ENCODE measurements at regions not wholly inside any gene's neighbourhood (a gene's known extent, or its start where the extent isn't known, plus 50 kb on each side); places are given as distances from the start of the nearest gene placed in this dataset.

DNA sequence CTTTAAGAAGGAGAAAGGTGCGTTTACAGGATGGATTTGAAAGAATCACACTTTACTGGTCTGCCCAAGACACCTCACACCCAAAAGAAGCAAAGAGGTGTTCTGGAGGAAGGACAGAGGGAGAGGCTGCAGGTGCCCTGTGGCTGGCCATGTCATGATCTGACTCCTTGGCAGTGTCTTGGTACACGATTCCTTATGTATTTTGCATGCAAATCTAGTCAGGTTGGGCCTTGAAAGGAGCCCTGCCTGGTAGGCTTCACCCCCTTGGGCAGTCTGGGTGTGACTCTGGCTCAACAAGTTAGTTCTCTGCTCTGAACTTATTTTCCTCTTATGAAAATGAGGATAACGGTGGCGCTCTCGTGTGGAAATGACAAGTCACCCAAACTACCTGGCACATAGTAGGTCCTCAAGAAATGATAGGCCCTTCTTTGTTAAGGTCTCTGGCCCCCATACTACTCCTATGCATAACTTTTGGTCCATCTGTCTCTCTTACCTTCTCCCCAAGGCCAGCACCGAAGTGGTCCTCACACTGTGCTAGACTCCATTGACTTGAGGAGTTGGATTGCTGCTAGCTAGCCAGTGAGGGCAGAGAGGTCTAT is 212.5 kb downstream of the SEMA6A start:
- Histone ChIP-seq H3K9ac (ENCODE audit: low read depth, low read length) (no peak overlapping the region), H3K27ac (ENCODE audit: low read depth, low read length) (no peak overlapping the region), H3K4me3 (ENCODE audit: low read depth, low read length) (peak overlapping the region; percentile 59)

DNA sequence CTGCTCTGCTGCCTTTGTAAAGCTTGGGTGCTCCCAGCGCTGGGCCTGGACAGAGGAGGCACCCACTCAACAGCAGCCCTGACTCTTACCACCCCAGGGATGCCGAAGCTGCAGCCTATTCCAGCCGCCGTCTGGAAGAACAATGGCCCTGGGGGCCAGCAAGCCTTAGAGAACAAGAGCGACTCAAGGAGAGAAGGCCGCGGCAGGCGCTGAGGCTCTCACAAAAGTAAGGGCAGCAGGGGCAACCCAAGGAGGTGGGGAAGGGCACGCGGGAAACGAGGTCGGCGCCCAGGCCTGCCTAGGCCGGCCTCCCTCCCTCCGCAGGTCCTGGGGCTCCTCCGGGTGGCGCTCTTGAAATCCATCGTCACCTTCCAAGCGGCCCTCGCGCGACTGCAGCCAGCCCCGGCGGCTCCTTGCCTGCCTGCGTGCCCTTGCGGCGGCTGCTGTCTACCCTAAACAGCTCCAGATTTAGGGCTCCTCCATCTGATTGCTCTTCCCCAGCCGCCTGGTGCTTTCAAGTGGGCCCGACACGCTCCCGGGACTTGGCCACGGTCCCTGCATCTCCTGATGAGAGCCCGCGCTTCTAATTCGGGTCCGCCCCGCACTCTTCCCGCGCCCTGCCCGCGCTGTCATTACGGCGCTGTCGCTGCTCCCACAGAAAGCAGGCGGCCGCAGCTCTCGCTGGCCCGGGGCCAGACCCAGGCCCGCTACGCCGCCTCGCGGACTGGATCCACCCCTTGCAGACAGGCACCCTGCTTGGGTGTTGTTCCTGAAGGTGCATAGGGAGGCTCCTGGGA is 213.3 kb downstream of the SEMA6A start:
- no peaks in the 10 kb centered on the region for H3K36me3 ChIP-seq (ENCODE audit: control insufficient read depth, insufficient read depth, low read length)
- H3K27ac ChIP-seq (ENCODE audit: low read depth, low read length): no peak overlapping the region
- no peak overlapping the region for H3K9ac ChIP-seq (ENCODE audit: low read depth, low read length)
- peaks cover 15% of the 10 kb centered on the region for H3K27me3 ChIP-seq (ENCODE audit: control insufficient read depth, insufficient read depth, low read length)
- peak overlapping the region; percentile 59 for H3K4me3 ChIP-seq (ENCODE audit: low read depth, low read length)
- H3K9me3 ChIP-seq (ENCODE audit: control insufficient read depth, insufficient read depth, low read length): no peaks in the 10 kb centered on the region
- H3K4me1 ChIP-seq (ENCODE audit: control insufficient read depth, insufficient read depth, low read length): peaks cover 12% of the 10 kb centered on the region; the same call in 1 of the 2 replicates

More for the DNA sequence above, 212.5 kb downstream of the SEMA6A start:
- peaks cover 12% of the 10 kb centered on the region; the same call in 1 of the 2 replicates for H3K4me1 ChIP-seq (ENCODE audit: control insufficient read depth, insufficient read depth, low read length)
- H3K27me3 ChIP-seq (ENCODE audit: control insufficient read depth, insufficient read depth, low read length): peaks cover 15% of the 10 kb centered on the region
- no peaks in the 10 kb centered on the region for H3K36me3 ChIP-seq (ENCODE audit: control insufficient read depth, insufficient read depth, low read length)
- H3K9me3 ChIP-seq (ENCODE audit: control insufficient read depth, insufficient read depth, low read length): no peaks in the 10 kb centered on the region

DNA sequence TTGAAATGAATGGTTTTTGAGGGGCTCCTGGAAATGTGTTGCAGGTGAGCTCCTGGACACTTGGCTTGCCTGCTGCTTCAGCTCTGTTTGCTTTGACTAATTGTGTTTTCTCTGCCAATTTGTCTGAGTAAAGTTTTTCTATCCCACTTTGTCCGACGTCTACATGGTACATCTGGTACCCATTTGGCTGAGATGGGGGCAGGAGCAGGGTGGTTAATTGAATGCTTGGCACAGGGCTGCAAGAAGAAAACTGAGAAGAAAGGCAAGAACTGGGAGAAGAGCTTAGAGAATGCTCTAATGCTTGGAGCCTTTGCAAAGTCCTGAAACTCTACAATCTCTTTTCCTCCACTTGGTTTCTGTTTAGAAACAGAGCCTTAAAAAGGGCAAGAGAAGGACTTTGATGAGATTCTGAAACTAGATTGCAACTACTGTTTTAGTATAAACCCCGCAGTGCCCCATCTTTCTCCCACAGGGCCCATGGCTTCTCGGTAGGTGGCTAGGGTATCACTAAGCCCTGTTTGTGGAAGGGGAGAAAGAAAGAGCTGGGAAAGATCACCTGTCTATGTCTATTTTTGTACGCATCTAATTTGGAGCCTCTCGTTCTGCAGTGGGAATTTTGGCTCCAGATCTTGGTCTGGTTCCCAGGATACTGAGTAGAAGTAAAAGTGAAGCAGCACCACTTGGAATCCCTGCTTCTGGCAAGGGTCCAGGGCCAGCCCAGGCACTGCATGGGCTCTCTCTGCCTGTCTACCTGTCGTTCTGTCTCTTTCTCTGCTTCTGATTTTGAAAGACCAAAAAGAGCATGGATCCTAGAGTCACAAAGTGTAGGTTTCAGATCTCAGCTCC is 214.4 kb downstream of the SEMA6A start:
- Histone ChIP-seq H3K4me3 (ENCODE audit: low read depth, low read length) (no peak overlapping the region), H3K36me3 (ENCODE audit: control insufficient read depth, insufficient read depth, low read length) (no peaks in the 10 kb centered on the region), H3K9ac (ENCODE audit: low read depth, low read length) (no peak overlapping the region), H3K9me3 (ENCODE audit: control insufficient read depth, insufficient read depth, low read length) (no peaks in the 10 kb centered on the region), H3K4me1 (ENCODE audit: control insufficient read depth, insufficient read depth, low read length) (peaks cover 12% of the 10 kb centered on the region; the same call in 1 of the 2 replicates), H3K27me3 (ENCODE audit: control insufficient read depth, insufficient read depth, low read length) (peaks cover 15% of the 10 kb centered on the region), H3K27ac (ENCODE audit: low read depth, low read length) (no peak overlapping the region)

DNA sequence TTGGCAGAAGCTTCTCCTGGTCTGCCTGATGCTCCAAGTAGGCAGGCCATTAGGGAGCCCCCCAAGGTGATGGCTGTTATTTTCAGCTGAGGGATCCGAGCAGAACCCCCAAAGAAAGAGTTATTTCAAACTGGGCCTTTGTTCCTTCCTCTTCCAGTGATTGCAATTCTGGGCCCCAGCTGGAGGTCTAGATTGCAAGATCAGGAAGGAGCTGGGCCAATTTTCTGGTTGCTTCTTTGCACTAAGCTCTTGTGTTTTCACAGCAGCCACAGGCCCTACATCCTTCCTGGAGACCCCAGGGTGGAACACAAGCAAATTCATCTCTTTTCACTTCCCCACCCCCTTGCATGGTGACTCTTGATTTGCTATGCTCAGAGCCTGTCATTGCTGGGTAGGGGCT is 215.0 kb downstream of the SEMA6A start:
- Histone ChIP-seq H3K9me3 (ENCODE audit: control insufficient read depth, insufficient read depth, low read length) (no peaks in the 10 kb centered on the region), H3K36me3 (ENCODE audit: control insufficient read depth, insufficient read depth, low read length) (no peaks in the 10 kb centered on the region), H3K9ac (ENCODE audit: low read depth, low read length) (no peak overlapping the region), H3K4me3 (ENCODE audit: low read depth, low read length) (no peak overlapping the region), H3K27ac (ENCODE audit: low read depth, low read length) (no peak overlapping the region), H3K27me3 (ENCODE audit: control insufficient read depth, insufficient read depth, low read length) (peaks cover 15% of the 10 kb centered on the region), H3K4me1 (ENCODE audit: control insufficient read depth, insufficient read depth, low read length) (peaks cover 12% of the 10 kb centered on the region; the same call in 1 of the 2 replicates)

DNA sequence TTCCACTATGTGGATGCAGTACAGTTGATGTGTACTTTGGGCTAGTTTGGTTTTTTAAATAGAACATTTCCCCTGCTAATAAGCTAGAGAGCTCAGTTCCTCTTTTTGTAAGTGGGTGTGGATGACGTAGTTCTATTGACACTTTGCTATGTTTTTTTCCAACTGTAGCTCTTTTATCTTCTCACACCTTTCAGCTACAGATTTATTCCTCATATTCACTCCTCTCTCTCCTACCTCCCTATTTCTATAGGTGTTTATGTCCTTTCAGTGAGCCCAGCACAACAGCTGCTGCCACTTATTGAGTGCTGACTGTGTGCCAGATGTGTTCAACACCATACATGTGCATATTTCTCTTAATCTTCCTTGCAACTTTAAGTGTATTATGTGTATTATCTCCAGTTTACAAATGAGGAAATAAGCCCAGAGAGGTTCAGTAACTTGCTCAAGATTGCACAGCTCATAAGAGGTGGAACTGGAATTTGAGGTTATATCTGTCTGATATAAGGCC is 215.7 kb downstream of the SEMA6A start:
- H3K36me3 ChIP-seq (ENCODE audit: control insufficient read depth, insufficient read depth, low read length): no peaks in the 10 kb centered on the region
- H3K9ac ChIP-seq (ENCODE audit: low read depth, low read length): no peak overlapping the region
- no peak overlapping the region for H3K4me3 ChIP-seq (ENCODE audit: low read depth, low read length)
- H3K27me3 ChIP-seq (ENCODE audit: control insufficient read depth, insufficient read depth, low read length): peaks cover 15% of the 10 kb centered on the region
- H3K27ac ChIP-seq (ENCODE audit: low read depth, low read length): no peak overlapping the region
- H3K9me3 ChIP-seq (ENCODE audit: control insufficient read depth, insufficient read depth, low read length): no peaks in the 10 kb centered on the region
- peaks cover 12% of the 10 kb centered on the region; the same call in 1 of the 2 replicates for H3K4me1 ChIP-seq (ENCODE audit: control insufficient read depth, insufficient read depth, low read length)

DNA sequence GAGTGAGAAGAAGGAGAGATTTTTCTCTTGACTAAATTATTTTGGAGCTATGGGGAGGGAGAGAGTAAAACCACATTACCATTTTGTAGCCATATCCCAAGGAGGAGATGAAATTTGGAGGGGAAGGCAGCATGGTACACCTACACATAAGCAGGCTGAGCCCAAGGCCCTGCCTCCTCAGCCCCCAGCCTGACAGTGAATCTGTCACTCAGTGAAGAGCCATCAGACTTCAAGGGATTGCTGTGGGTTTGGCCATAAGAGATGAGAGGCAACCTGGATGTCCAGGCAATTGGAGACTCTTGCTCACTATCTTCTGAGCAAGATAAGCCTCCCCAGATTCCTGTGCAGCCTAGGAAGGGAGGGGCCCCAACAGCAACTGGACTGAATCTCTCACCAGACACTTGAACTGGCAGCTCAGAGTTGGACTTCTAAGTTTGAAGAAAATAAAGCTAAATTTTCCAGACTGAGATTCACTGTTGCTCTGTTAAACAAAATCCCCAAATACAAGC is 216.6 kb downstream of the SEMA6A start:
- no peak overlapping the region for H3K9ac ChIP-seq (ENCODE audit: low read depth, low read length)
- H3K36me3 ChIP-seq (ENCODE audit: control insufficient read depth, insufficient read depth, low read length): no peaks in the 10 kb centered on the region
- H3K27me3 ChIP-seq (ENCODE audit: control insufficient read depth, insufficient read depth, low read length): peaks cover 15% of the 10 kb centered on the region
- H3K4me1 ChIP-seq (ENCODE audit: control insufficient read depth, insufficient read depth, low read length): peaks cover 12% of the 10 kb centered on the region; the same call in 1 of the 2 replicates
- H3K9me3 ChIP-seq (ENCODE audit: control insufficient read depth, insufficient read depth, low read length): no peaks in the 10 kb centered on the region
- H3K4me3 ChIP-seq (ENCODE audit: low read depth, low read length): no peak overlapping the region
- no peak overlapping the region for H3K27ac ChIP-seq (ENCODE audit: low read depth, low read length)

DNA sequence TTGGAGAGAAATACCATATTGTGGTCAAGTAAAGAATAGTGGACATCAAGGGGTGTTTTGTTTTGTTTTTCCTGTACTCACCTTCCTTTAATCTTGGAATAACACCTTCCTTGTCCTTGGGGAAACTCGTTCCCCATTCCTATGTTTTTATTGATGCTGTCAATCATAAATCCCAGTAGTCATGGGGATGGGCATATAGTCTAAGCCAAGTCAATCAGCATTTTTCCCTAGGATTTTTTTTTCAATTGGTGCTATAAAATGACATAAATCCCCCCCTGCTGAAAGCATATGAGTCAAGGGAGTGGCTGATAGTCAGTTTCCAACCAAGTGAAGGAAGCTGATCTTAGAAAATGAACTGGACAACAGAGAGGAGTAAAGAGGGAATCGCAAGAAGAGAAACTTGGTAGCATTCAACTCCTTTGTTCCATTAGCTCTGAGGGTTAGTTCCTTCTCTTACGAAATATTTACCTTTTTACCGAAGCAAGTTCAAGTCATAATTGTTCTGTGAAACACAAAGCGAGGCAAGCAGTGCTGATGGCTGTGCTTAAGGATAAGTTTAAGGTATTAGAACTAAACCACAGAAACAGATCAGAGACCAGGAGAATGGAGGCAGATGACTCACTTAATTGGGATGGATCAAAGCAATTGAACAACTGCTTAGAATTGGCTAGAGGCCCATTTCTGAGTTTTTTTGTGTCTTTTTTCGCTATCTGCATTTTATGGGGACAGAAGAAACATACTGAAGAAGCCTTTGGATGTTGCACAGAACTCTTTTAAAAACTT is 218.6 kb downstream of the SEMA6A start:
- H3K4me3 ChIP-seq (ENCODE audit: low read depth, low read length): no peak overlapping the region
- H3K9ac ChIP-seq (ENCODE audit: low read depth, low read length): no peak overlapping the region
- peaks cover 4% of the 10 kb centered on the region; the same call in 1 of the 2 replicates for H3K27me3 ChIP-seq (ENCODE audit: control insufficient read depth, insufficient read depth, low read length)
- no peaks in the 10 kb centered on the region for H3K36me3 ChIP-seq (ENCODE audit: control insufficient read depth, insufficient read depth, low read length)
- peaks cover 3% of the 10 kb centered on the region; the same call in 1 of the 2 replicates for H3K4me1 ChIP-seq (ENCODE audit: control insufficient read depth, insufficient read depth, low read length)
- no peaks in the 10 kb centered on the region for H3K9me3 ChIP-seq (ENCODE audit: control insufficient read depth, insufficient read depth, low read length)
- no peak overlapping the region for H3K27ac ChIP-seq (ENCODE audit: low read depth, low read length)

DNA sequence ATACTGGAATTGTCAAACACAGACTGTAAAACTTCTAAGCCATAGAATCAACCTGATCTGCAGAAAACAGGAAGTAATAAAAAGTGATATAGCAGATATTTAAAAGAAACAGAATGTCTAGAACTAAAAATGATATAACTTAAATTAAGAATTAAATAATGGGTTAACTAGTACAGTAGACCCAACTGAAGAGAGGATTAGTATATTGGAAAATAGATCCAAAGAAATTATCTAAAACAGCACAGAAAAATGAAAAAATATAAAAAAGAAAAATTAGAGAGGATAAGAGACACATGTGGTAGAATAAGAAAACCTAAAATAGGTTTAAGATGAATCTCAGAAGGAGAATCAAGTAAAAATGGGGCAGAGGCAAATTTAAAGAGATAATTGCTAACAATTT is 219.9 kb downstream of the SEMA6A start:
- Histone ChIP-seq H3K9me3 (ENCODE audit: control insufficient read depth, insufficient read depth, low read length) (no peaks in the 10 kb centered on the region), H3K4me1 (ENCODE audit: control insufficient read depth, insufficient read depth, low read length) (no peaks in the 10 kb centered on the region), H3K4me3 (ENCODE audit: low read depth, low read length) (no peak overlapping the region), H3K9ac (ENCODE audit: low read depth, low read length) (no peak overlapping the region), H3K27ac (ENCODE audit: low read depth, low read length) (no peak overlapping the region), H3K27me3 (ENCODE audit: control insufficient read depth, insufficient read depth, low read length) (no peaks in the 10 kb centered on the region), H3K36me3 (ENCODE audit: control insufficient read depth, insufficient read depth, low read length) (no peaks in the 10 kb centered on the region)

DNA sequence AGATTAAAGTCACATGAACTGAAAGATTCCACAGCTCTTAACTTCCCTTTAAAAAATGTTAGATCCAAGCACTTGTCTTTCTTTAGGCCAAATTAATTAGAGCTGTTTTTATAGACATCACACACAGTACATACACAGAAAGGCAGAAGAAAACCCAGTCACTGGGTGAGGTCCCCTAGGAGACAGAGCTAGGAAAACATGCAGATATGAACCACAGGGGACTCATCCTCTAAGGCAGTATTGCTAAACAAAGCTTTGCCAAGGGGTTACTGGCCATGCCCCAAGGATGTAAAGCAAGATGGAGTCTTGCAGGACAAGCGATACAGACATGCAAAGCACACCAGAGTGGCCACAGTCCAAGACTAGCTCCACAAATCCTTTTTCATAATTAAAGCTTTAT is 227.0 kb downstream of the SEMA6A start:
- H3K4me3 ChIP-seq (ENCODE audit: low read depth, low read length): no peak overlapping the region
- peaks cover 8% of the 10 kb centered on the region for H3K4me1 ChIP-seq (ENCODE audit: control insufficient read depth, insufficient read depth, low read length)
- H3K27me3 ChIP-seq (ENCODE audit: control insufficient read depth, insufficient read depth, low read length): no peaks in the 10 kb centered on the region
- H3K36me3 ChIP-seq (ENCODE audit: control insufficient read depth, insufficient read depth, low read length): no peaks in the 10 kb centered on the region
- no peaks in the 10 kb centered on the region for H3K9me3 ChIP-seq (ENCODE audit: control insufficient read depth, insufficient read depth, low read length)
- H3K27ac ChIP-seq (ENCODE audit: low read depth, low read length): no peak overlapping the region
- no peak overlapping the region for H3K9ac ChIP-seq (ENCODE audit: low read depth, low read length)

DNA sequence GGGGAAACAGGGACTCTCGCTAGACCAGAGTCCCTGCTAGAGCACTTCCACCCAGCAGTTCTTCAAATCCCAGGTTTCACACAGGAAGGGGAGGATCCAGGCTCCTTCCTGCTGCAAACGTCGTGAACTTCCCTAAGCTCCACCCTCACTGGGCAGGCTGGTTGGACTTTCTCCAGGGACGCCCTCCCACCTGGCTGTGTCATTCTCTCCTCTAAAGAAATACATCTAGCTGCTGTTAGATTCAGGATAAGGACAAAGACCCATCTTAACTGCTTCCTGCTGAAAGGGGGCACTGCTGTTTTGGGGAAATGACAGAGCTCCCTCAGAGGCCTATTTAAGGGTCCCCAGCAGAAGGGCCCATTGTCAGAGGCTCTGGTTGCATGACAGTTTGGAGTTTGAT is 230.7 kb downstream of the SEMA6A start:
- H3K27ac ChIP-seq (ENCODE audit: low read depth, low read length): peak overlapping the region; percentile 17
- no peaks in the 10 kb centered on the region for H3K27me3 ChIP-seq (ENCODE audit: control insufficient read depth, insufficient read depth, low read length)
- no peak overlapping the region for H3K4me3 ChIP-seq (ENCODE audit: low read depth, low read length)
- no peaks in the 10 kb centered on the region for H3K9me3 ChIP-seq (ENCODE audit: control insufficient read depth, insufficient read depth, low read length)
- H3K4me1 ChIP-seq (ENCODE audit: control insufficient read depth, insufficient read depth, low read length): peaks cover 8% of the 10 kb centered on the region
- H3K36me3 ChIP-seq (ENCODE audit: control insufficient read depth, insufficient read depth, low read length): no peaks in the 10 kb centered on the region
- H3K9ac ChIP-seq (ENCODE audit: low read depth, low read length): no peak overlapping the region

Measured in HUES48 (cell line).